ENCODE measurements at regions not wholly inside any gene's neighbourhood (a gene's known extent, or its start where the extent isn't known, plus 50 kb on each side); places are given as distances from the start of the nearest gene placed in this dataset.

- TF ChIP-seq FOXJ2 (tag; IDR thresholded peaks at IDR 0.05) (no peak), FOXP4 (CRISPR knock-in tag; IDR thresholded peaks at IDR 0.05; ENCODE audit: borderline replicate concordance) (no peak), TAF9B (IDR thresholded peaks at IDR 0.05; ENCODE audit: partially characterized antibody) (no peak), PRPF4 (IDR thresholded peaks at IDR 0.05; ENCODE audit: insufficient read depth, low read depth, low read length, poor library complexity, severe bottlenecking) (no peak), DEAF1 (CRISPR knock-in tag; IDR thresholded peaks at IDR 0.05) (no peak), ZFP91 (CRISPR knock-in tag; IDR thresholded peaks at IDR 0.05) (no peak)
Observed at GRCh38 chr4:130064471-130064870, 968.5 kb downstream of the C4orf33 start (continued).
